ENCODE measurements at regions not wholly inside any gene's neighbourhood (a gene's known extent, or its start where the extent isn't known, plus 50 kb on each side); places are given as distances from the start of the nearest gene placed in this dataset.

DNA sequence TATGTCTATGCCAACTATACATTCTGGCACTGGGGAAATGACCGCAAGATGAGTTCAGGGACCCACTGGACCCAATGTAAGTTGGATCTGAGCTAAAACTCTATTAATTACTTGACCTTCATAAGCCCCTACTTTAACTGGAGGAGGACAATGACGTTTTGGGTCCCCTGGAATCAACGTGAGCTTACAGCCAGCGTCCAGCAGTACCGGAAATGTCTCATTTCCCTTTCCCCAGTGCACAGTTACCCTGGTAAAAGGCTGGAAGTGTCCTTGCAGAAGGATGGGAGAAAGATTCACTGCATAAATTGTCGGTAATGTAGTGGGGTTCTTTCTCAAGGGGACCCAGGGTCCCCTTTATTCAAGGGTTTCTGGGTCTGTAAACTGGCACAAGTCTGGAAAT lies 1297.6 kb upstream of the ACVR2A start:
- TF ChIP-seq EZH2 (IDR thresholded peaks at IDR 0.05; ENCODE audit: borderline replicate concordance, insufficient read depth, low read depth, low read length, poor library complexity, severe bottlenecking) = no peak
- TF ChIP-seq, protein P1, sequence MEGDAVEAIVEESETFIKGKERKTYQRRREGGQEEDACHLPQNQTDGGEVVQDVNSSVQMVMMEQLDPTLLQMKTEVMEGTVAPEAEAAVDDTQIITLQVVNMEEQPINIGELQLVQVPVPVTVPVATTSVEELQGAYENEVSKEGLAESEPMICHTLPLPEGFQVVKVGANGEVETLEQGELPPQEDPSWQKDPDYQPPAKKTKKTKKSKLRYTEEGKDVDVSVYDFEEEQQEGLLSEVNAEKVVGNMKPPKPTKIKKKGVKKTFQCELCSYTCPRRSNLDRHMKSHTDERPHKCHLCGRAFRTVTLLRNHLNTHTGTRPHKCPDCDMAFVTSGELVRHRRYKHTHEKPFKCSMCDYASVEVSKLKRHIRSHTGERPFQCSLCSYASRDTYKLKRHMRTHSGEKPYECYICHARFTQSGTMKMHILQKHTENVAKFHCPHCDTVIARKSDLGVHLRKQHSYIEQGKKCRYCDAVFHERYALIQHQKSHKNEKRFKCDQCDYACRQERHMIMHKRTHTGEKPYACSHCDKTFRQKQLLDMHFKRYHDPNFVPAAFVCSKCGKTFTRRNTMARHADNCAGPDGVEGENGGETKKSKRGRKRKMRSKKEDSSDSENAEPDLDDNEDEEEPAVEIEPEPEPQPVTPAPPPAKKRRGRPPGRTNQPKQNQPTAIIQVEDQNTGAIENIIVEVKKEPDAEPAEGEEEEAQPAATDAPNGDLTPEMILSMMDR (IDR thresholded peaks at IDR 0.05) = no peak
